H1 (cell line): ENCODE measurements at regions not wholly inside any gene's neighbourhood (a gene's known extent, or its start where the extent isn't known, plus 50 kb on each side); places are given as distances from the start of the nearest gene placed in this dataset.

ENCODE experiments used
- CTCF ChIA-PET: fragments of 300-600 bp; sonication (Branson Sonifier 250); formaldehyde crosslinking; loops from one replicate; lab custom pipeline; 2021; ENCODE audit not compliant: partially characterized antibody; lab: Charles Lee
- POLR2A ChIA-PET: fragments of 300-600 bp; sonication (Branson Sonifier 250); formaldehyde crosslinking; loops from one replicate; lab custom pipeline; 2021; ENCODE audit warnings: inconsistent platforms; ENCODE audit not compliant: partially characterized antibody; lab: Charles Lee
- DNase-seq, 2 experiments: peaks; one replicate each; pipeline versions ENCODE4 v3.0.0 to v3.0.0-alpha.2; 2010 to 2022; ENCODE audit warnings: low spot score in 2 of 2, low read depth in 1 of 2, mixed read lengths in 1 of 2
- FAIRE-seq: peaks from 2 replicates; lab custom pipeline; 2011; peaks lifted over from hg19 to GRCh38; lab: Jason Lieb, UNC
- H2AFZ ChIP-seq: 2 replicates; pipeline ENCODE4 v1.8.1; 2012; ENCODE audit warnings: low read length, inconsistent platforms
- H2AK5ac ChIP-seq: 2 replicates; pipeline ENCODE4 v1.6.1; 2013; ENCODE audit warnings: low read depth, low read length
- H2BK120ac ChIP-seq: replicated peaks from 2 replicates; pipeline ENCODE3; 2013; ENCODE audit warnings: low read depth, low read length, inconsistent platforms
- H2BK12ac ChIP-seq: 2 replicates; pipeline ENCODE4 v1.6.1; 2013; ENCODE audit warnings: low read depth, low read length
- H2BK15ac ChIP-seq: 2 replicates; pipeline ENCODE4 v1.6.1; 2013; ENCODE audit warnings: low read length
- H2BK20ac ChIP-seq: 2 replicates; pipeline ENCODE4 v1.6.1; 2013; ENCODE audit warnings: low read length
- H2BK5ac ChIP-seq: 2 replicates; pipeline ENCODE4 v1.6.1; 2013; ENCODE audit warnings: low read depth, low read length
- H3K14ac ChIP-seq: 2 replicates; pipeline ENCODE4 v1.6.1; 2013; ENCODE audit warnings: inconsistent platforms; ENCODE audit not compliant: insufficient read length
- H3K18ac ChIP-seq: 2 replicates; pipeline ENCODE4 v1.6.1; 2013; ENCODE audit warnings: low read length; ENCODE audit errors: extremely low read depth
- H3K23ac ChIP-seq: 2 replicates; pipeline ENCODE4 v1.6.1; 2013; ENCODE audit warnings: inconsistent platforms; ENCODE audit not compliant: insufficient read length
- H3K23me2 ChIP-seq: 2 replicates; pipeline ENCODE4 v1.6.1; 2013; ENCODE audit warnings: low read depth, low read length
- H3K27ac ChIP-seq: 2 replicates; pipeline ENCODE4 v1.6.1; 2011; ENCODE audit warnings: low read depth, low read length, inconsistent platforms
- H3K27me3 ChIP-seq, 4 experiments: replicated peaks in 1 of 4; 1 replicate in 1 of 4; 2 replicates in 3 of 4; pipeline versions ENCODE4 v1.6.1 to v1.8.1; 2011 to 2013; ENCODE audit warnings: low read length in 3 of 4, mild to moderate bottlenecking in 3 of 4, inconsistent platforms in 2 of 4, mixed read lengths in 2 of 4, moderate library complexity in 1 of 4; ENCODE audit not compliant: control insufficient read depth in 3 of 4, insufficient read depth in 3 of 4; ENCODE audit errors: extremely low read depth in 1 of 4
- H3K36me3 ChIP-seq, 4 experiments: 2 replicates each; pipeline versions ENCODE4 v1.6.1 to v1.8.1; 2011 to 2013; ENCODE audit warnings: mild to moderate bottlenecking in 4 of 4, low read length in 3 of 4, moderate library complexity in 2 of 4, control low read depth in 1 of 4, inconsistent platforms in 1 of 4; ENCODE audit not compliant: insufficient read depth in 4 of 4, control insufficient read depth in 2 of 4
- H3K4ac ChIP-seq: replicated peaks from 2 replicates; pipeline ENCODE3; 2013; ENCODE audit warnings: low read length, low read depth, mixed read lengths, inconsistent platforms; ENCODE audit not compliant: insufficient read length
- H3K4me1 ChIP-seq, 4 experiments: replicated peaks in 1 of 4; 1 replicate in 1 of 4; 2 replicates in 3 of 4; pipeline versions ENCODE4 v1.6.1 to v1.8.1; 2011 to 2013; ENCODE audit warnings: low read length in 3 of 4, inconsistent platforms in 2 of 4, mixed read lengths in 1 of 4; ENCODE audit not compliant: insufficient read depth in 4 of 4, control insufficient read depth in 3 of 4
- H3K4me2 ChIP-seq, 2 experiments: 2 replicates each; pipeline versions ENCODE4 v1.6.1 to v1.8.1; 2011 to 2013; ENCODE audit warnings: low read depth in 2 of 2, low read length in 2 of 2, control low read depth in 1 of 2, inconsistent platforms in 1 of 2, mild to moderate bottlenecking in 1 of 2; ENCODE audit not compliant: insufficient read depth in 1 of 2
- H3K4me3 ChIP-seq, 4 experiments: fragments of 200-600, 300-600 bp in 1 of 4; sonication (generic), shearing (Covaris generic), sonication (Bioruptor Twin) in 1 of 4; 2 replicates each; pipeline versions ENCODE4 v1.5.1 to v1.8.1; 2011 to 2016; ENCODE audit warnings: low read length in 4 of 4, low read depth in 3 of 4, control low read depth in 2 of 4, inconsistent platforms in 2 of 4, mild to moderate bottlenecking in 2 of 4, mixed read lengths in 1 of 4, moderate library complexity in 1 of 4; ENCODE audit not compliant: insufficient read depth in 2 of 4; ENCODE audit errors: extremely low read depth in 1 of 4
- H3K56ac ChIP-seq: replicated peaks from 2 replicates; pipeline ENCODE3; 2013; ENCODE audit warnings: low read depth, mild to moderate bottlenecking, mixed read lengths, low read length, inconsistent platforms; ENCODE audit not compliant: insufficient read length
- H3K79me1 ChIP-seq: 2 replicates; pipeline ENCODE4 v1.6.1; 2013; ENCODE audit warnings: low read depth, low read length, control low read depth
- H3K79me2 ChIP-seq, 2 experiments: 2 replicates each; pipeline versions ENCODE4 v1.6.1 to v1.8.1; 2012 to 2013; ENCODE audit warnings: low read length in 2 of 2, mild to moderate bottlenecking in 2 of 2, inconsistent platforms in 1 of 2; ENCODE audit not compliant: insufficient read depth in 2 of 2, control insufficient read depth in 1 of 2
- H3K9ac ChIP-seq, 4 experiments: replicated peaks in 1 of 4; 1 replicate in 1 of 4; 2 replicates in 3 of 4; pipeline versions ENCODE4 v1.6.1 to v1.8.1; 2011 to 2013; ENCODE audit warnings: low read depth in 3 of 4, low read length in 3 of 4, control low read depth in 2 of 4, mild to moderate bottlenecking in 2 of 4, moderate library complexity in 2 of 4, inconsistent platforms in 1 of 4; ENCODE audit errors: extremely low read depth in 1 of 4
- H3K9me3 ChIP-seq, 2 experiments: 2 replicates each; pipeline versions ENCODE4 v1.6.1 to v1.8.1; 2012 to 2013; ENCODE audit warnings: mild to moderate bottlenecking in 2 of 2, moderate library complexity in 2 of 2, control low read depth in 1 of 2, inconsistent platforms in 1 of 2, low read depth in 1 of 2, low read length in 1 of 2, mixed read lengths in 1 of 2; ENCODE audit not compliant: insufficient read depth in 2 of 2
- H4K20me1 ChIP-seq, 2 experiments: replicated peaks in 1 of 2; 2 replicates each; pipeline versions ENCODE3 to v1.8.1; 2011 to 2013; ENCODE audit warnings: inconsistent platforms in 2 of 2, low read length in 2 of 2, mild to moderate bottlenecking in 1 of 2; ENCODE audit not compliant: insufficient read depth in 2 of 2, control insufficient read depth in 1 of 2
- H4K5ac ChIP-seq: 2 replicates; pipeline ENCODE4 v1.6.1; 2013; ENCODE audit warnings: low read length, low read depth, mixed read lengths, inconsistent platforms; ENCODE audit not compliant: insufficient read length
- H4K8ac ChIP-seq: 2 replicates; pipeline ENCODE4 v1.8.0; 2013; ENCODE audit warnings: mild to moderate bottlenecking, moderate library complexity, low read length, inconsistent platforms; ENCODE audit not compliant: insufficient read depth; ENCODE audit errors: extremely low read depth
- H4K91ac ChIP-seq: replicated peaks from 2 replicates; pipeline ENCODE3; 2013; ENCODE audit warnings: low read length, mixed read lengths, inconsistent platforms; ENCODE audit not compliant: insufficient read length
- ATF3 ChIP-seq: IDR thresholded peaks from 2 replicates; pipeline ENCODE4 v1.6.1; 2011; ENCODE audit warnings: low read depth, mild to moderate bottlenecking, low read length; ENCODE audit not compliant: insufficient read depth
- CTBP2 ChIP-seq: IDR thresholded peaks from 2 replicates; pipeline ENCODE4 v1.7.0; 2011; ENCODE audit warnings: borderline replicate concordance, mild to moderate bottlenecking, moderate library complexity, mixed read lengths, low read length; ENCODE audit not compliant: insufficient read depth, insufficient read length
- EGR1 ChIP-seq: IDR thresholded peaks from 2 replicates; pipeline ENCODE4 v1.6.1; 2011; ENCODE audit warnings: low read depth, low read length, borderline replicate concordance
- HDAC6 ChIP-seq: IDR thresholded peaks from one replicate; pipeline ENCODE4 v1.7.1; 2012; ENCODE audit warnings: low read depth, mild to moderate bottlenecking, inconsistent platforms, low read length, moderate library complexity
- RXRA ChIP-seq: IDR thresholded peaks from 2 replicates; pipeline ENCODE4 v1.6.1; 2011; ENCODE audit warnings: low read depth, mild to moderate bottlenecking, low read length, moderate library complexity; ENCODE audit not compliant: insufficient read depth
- SRF ChIP-seq: IDR thresholded peaks from 2 replicates; pipeline ENCODE4 v1.6.1; 2011; ENCODE audit warnings: mild to moderate bottlenecking, low read depth, low read length, moderate library complexity
- WGBS, 2 experiments: shearing (Covaris generic) in 1 of 2; methylation state at CpG; one replicate each; pipeline versions ENCODE4 v1.1.6 to v1.1.7; 2013 to 2015; ENCODE audit warnings: low lambda C conversion rate in 2 of 2, mixed read lengths in 2 of 2, inconsistent platforms in 1 of 2, low coverage in 1 of 2, missing lambda C conversion rate in 1 of 2; ENCODE audit not compliant: insufficient replicate concordance in 2 of 2, insufficient coverage in 1 of 2, insufficient read length in 1 of 2; ENCODE audit errors: extremely low coverage in 1 of 2, missing lambda C conversion rate in 1 of 2; 5-methylcytosine and 5-hydroxymethylcytosine counted together

GRCh38 chr12:67426067-67426466 is 156.9 kb downstream of the CAND1 start:
- DNase-seq (no peak), FAIRE-seq (no peak)
- H3K27me3 ChIP-seq = no peaks in the 10 kb centered on the region
- no peaks in the 10 kb centered on the region for H4K20me1 ChIP-seq
- H3K23me2 ChIP-seq = no peaks in the 10 kb centered on the region
- H2BK12ac ChIP-seq = no peak overlapping the region
- CTCF ChIA-PET = interaction anchor here (1.0 to 1.5 kb wide), 4 partner anchors 9 to 514 kb away, joined by 3 to 7 read pairs (median 6); no protein-coding TSS in a partner anchor
- H3K4me1 ChIP-seq = peaks cover 0 to 5% (median 0%) of the 10 kb centered on the region in 4 experiments; a peak in 1 of 7 replicates
- H3K36me3 ChIP-seq = no peaks in the 10 kb centered on the region
- H3K23ac ChIP-seq = no peak overlapping the region
- no peak overlapping the region for H2BK15ac ChIP-seq
- H3K14ac ChIP-seq = no peak overlapping the region
- no peaks in the 10 kb centered on the region for H3K9me3 ChIP-seq
- no peak overlapping the region for H2BK5ac ChIP-seq
- no peaks in the 10 kb centered on the region for H3K79me2 ChIP-seq
- H4K8ac ChIP-seq = no peak overlapping the region
- H2AFZ ChIP-seq = peak overlapping the region; percentile 79; the same call in 1 of the 2 replicates
- H2BK120ac ChIP-seq = no peak overlapping the region
- no peak overlapping the region for H3K18ac ChIP-seq
- no peak overlapping the region for H3K56ac ChIP-seq
- no peak overlapping the region for H2AK5ac ChIP-seq
- H4K5ac ChIP-seq = no peak overlapping the region
- no peak overlapping the region for H2BK20ac ChIP-seq
- no peak overlapping the region for H3K4me2 ChIP-seq
- POLR2A ChIA-PET = no interaction called here
- WGBS, 2 experiments = 63% methylated on average over 2 of the region's 2 CpGs; no CpG with 5 or more reads in 1 of the 2 experiments
- no peak overlapping the region for H3K27ac ChIP-seq
- H3K4me3 ChIP-seq = no peak overlapping the region
- no peak overlapping the region for H3K9ac ChIP-seq
- H4K91ac ChIP-seq = no peak overlapping the region
- no peak for TF ChIP-seq EGR1
- no peak for TF ChIP-seq CTBP2
- TF ChIP-seq ATF3 = no peak
- no peak for TF ChIP-seq RXRA
- no peak for TF ChIP-seq SRF
- TF ChIP-seq HDAC6 = no peak
- no peak overlapping the region for H3K4ac ChIP-seq
- no peaks in the 10 kb centered on the region for H3K79me1 ChIP-seq
